C1 segment of cervical spinal cord (tissue), 14 donors: ENCODE measurements at regions not wholly inside any gene's neighbourhood (a gene's known extent, or its start where the extent isn't known, plus 50 kb on each side); places are given as distances from the start of the nearest gene placed in this dataset.

Source experiments
- DNase-seq, 14 donors: peaks; one replicate each; lab custom pipeline; 2025; lab: John Stamatoyannopoulos, UW

DNA sequence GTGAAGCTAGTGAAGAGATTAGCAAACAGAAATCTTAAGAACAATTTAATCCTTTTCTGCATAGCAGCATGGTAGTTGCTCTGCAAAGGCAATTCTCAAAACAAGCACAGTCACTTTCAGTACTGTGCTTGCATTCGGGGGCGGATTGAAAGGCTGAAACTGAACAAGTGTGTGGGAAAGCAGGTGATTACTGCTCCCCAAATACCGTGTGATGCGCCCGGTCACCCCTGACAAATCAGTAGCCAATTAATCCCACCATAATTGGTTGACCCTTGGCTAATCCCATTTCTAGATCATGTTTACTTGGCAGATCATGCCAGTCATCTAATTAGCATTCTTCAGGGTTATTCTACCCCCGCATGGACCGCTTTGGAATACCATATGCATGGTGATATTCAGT, 76.5 kb upstream of the ADRB1 start:
- DNase-seq: no peak

DNA sequence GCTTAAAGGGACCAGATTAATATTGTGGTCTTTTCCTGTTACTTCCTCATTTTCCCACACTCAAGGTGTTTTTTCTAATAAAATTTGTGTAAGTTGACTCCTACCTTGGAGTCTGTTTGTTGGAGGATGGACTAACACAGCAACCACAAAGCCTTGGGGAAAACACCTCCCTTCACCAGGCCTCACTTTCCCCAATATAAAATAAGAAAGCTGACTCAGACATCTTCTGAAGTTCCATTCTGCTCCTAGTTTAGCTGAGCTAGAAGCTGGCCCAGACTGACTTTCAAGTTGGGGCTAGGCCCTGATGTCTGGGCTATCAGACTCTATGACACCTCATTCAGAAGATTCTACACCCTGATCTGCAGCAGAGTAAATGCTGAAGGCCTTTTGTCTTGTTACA, 73.0 kb upstream of the ADRB1 start:
- no peak for DNase-seq

- no peak for DNase-seq
Observed at GRCh38 chr10:113971349-113971973, 72.2 kb upstream of the ADRB1 start.

- no peak for DNase-seq
Observed at GRCh38 chr10:113977174-113977573, 66.5 kb upstream of the ADRB1 start.

- peak in 11 of 14 donors; percentile 28 to 81 (median 51) for DNase-seq
Observed at GRCh38 chr10:113978802-113979201, 64.9 kb upstream of the ADRB1 start.

GRCh38 chr10:113979409-113979808, 64.3 kb upstream of the ADRB1 start:
- DNase-seq: peak in 5 of 14 donors; percentile 14 to 61 (median 36)

DNA sequence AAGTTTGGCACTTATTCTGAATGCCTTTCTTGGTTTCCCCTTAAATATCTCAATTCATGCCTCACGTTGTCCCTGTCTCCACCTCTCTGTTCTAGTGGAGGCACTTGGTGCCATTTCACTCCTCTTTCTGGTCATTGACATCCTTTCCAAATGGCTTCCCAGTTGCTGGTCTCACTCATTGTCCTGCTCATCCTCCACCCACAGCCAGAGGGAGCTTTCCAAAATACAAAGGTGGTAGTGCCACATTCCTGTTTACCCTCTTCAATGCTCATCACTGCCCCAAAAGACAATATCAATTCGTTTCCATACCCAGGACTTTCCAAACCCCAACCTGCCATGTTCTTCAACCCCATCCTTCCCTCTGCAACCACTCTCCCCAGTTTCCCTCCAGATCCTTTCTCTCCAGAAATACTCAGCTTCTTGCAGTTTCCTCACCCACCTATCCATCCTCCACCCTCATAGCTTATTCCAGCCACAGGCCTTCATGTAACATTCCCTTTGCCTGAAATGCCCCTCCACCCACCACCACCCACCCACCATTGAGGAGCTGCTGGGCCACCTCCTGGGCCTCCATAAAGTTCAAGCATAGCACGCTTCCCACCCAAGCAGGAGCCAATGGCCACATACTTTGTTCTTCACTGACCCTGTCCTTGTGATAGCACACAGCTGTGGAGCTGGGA, 63.1 kb upstream of the ADRB1 start:
- no peak for DNase-seq

GRCh38 chr10:113982296-113982695, 61.4 kb upstream of the ADRB1 start:
- DNase-seq: no peak

DNA sequence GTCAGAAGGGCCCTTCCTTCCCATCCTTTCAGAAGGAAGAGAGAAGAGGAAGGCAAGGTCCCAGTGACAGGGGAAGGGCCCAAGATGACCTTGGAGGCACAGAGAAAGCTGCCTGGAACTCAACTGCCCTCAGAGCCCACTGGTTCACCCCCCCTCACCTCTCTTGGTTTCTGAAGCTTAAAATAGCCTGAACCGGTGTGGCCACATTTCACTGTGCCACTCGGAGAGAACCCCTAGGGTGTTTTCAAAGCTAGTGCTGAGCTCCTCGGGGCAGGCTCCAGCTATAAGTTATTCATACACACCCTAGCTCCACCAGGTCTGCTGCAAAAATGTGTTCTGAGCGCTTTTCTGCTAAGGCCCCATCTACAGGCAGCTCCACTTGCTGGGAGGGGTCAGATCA, 60.9 kb upstream of the ADRB1 start:
- DNase-seq: no peak

DNA sequence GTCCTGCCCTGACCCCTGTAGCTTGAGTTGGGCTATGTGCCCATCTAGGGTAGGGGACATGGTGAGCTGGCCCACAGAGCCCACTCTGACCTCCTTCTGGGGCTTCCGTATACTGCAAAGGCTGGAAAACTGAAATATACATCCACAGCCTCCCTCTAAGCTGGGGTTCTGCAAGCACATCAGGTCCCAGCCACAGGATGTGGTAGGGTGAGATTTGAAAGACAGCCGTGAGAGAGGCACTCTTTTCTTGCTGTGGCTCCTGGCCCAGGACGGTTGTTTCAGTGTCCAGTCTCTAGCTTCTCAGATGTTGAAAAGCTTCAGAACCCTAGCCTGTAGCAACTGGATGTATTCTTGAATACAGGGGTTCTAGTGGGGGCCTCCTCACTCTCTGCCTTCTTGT, 60.1 kb upstream of the ADRB1 start:
- DNase-seq: no peak

DNA sequence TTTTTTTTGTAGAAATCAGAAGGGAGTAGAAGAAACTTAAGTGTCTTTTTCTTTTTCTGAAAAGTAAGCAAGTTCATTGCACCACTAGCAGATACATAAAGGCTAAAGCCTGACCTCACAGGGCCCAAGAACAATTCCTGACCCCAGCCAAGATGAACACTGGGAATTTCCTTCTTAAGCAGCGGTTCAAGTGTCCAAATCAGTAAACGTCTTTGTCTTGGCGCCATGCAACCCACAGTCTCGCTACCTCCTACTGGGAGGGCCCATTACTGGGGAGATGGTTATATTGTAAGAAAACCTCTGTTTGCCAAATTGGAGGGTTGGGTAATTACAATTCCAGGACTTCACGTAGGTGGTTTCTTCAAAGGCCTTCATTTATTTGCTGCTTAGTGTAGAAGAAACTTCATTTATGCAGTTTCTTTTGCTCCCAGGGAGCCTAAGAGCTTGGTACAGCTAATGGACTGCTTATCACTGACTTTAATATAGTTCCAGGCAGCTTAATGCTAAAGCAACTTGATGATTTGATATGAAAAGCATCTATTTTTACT, 58.3 kb upstream of the ADRB1 start:
- no peak for DNase-seq

- no peak for DNase-seq
Observed at GRCh38 chr10:113986316-113986715, 57.4 kb upstream of the ADRB1 start.

GRCh38 chr10:113987156-113987555, 56.5 kb upstream of the ADRB1 start:
- no peak for DNase-seq

GRCh38 chr10:113987805-113988204, 55.9 kb upstream of the ADRB1 start:
- no peak for DNase-seq

DNA sequence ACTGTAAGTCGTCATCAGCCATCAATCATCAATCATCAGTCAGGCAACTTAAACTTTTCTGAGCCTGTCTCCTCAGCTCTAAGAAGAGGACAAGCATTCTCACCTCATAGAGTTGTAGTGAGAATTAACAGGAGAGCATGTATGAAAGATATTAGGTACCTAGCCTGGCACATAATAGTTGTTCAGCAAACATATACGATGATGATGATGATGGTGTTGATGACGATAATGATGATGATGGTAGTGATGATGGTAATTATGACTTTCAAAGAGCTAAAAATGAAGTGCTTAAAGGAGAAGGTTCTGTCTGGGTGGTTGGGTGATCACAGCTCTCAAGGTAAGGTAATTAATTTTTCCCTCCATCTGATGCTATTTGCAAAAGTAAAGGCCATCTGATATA, 55.1 kb upstream of the ADRB1 start:
- no peak for DNase-seq

DNA sequence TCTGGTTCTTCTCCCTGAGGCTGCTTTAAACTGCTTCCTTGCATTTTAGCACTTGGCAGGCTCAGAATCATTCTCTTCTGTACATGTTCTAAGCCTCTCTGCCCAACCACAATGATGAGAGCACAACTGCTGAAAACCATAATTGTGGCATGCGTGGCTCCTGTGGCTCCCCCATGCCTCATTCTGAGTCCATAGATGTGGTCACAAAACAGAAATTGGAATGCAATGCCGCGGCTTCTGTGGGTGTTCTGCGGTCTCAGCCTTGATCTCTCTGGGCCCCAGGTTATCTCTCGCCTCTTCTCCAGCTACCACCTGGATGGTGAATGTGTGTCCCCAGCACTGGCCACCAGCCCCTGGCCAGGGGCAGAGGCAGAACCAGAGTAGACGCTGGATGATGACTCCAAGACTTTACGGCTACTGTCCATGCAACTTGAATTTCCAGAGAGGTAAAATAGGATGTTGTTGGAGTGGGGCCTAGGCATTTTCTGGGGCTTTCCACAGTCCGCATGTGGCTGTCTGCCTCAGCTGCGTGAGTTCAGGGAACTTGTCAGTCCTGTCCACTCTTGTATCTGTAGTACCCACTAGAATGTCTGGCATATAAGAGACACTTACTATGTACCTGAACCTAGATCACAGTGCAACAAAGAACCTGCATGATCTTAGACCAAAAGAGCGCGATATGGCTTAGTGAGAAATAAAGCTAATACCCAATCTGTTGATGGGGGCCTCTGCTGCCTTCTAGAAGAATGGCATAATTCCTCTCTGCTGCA, 52.4 kb upstream of the ADRB1 start:
- no peak for DNase-seq

DNA sequence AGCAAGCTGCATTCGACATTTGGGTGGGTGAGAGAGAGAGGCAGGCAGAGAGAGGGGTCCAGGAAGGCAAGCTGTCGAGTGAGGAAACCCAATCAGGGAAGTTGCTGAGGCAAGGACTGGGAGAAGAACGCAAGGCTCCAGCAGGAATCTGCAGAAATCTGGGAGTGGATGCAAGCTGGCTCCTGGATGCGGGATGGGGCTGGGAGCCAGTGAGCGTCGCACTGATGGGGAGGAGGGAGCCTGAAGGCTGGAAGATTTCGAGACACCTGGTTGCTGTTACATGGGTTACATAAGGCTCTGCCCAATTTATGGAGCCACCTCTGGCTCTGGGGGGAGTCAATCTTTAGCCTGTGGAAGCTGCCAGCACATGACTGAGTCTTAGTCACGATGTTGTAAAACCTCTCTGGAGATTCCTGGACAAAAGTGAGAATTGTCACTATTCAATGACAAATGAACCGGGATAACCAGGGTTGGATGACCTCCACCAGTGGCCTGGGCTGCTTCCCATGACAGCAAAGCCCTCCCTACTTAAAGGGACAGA, 51.1 kb upstream of the ADRB1 start:
- DNase-seq: no peak

DNA sequence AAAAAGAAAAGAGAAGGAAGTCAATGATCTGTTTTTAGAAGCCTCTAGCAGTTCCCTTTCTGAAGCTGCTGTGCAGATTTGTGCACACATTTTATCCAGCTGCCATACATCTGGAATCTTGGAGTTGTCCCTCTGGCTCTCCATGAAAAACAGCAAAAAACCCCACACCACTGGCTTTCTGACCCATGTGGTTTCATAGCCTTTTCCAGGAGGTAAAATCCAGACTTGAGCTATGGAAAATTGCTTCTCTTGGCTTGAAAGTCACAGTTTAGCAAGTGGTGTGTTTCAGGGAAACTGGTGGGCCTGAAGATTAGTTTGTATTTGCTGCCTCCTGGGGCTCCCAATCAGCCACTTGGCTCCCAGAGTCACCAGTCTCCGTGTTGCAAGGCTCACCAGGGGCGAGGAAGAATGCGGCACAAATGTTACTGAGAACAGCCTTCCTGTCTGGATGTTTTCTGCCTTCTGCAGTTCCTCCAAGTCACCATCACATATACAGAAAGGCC, 50.1 kb upstream of the ADRB1 start:
- no peak for DNase-seq
